ENCODE measurements at regions not wholly inside any gene's neighbourhood (a gene's known extent, or its start where the extent isn't known, plus 50 kb on each side); places are given as distances from the start of the nearest gene placed in this dataset.

DNA sequence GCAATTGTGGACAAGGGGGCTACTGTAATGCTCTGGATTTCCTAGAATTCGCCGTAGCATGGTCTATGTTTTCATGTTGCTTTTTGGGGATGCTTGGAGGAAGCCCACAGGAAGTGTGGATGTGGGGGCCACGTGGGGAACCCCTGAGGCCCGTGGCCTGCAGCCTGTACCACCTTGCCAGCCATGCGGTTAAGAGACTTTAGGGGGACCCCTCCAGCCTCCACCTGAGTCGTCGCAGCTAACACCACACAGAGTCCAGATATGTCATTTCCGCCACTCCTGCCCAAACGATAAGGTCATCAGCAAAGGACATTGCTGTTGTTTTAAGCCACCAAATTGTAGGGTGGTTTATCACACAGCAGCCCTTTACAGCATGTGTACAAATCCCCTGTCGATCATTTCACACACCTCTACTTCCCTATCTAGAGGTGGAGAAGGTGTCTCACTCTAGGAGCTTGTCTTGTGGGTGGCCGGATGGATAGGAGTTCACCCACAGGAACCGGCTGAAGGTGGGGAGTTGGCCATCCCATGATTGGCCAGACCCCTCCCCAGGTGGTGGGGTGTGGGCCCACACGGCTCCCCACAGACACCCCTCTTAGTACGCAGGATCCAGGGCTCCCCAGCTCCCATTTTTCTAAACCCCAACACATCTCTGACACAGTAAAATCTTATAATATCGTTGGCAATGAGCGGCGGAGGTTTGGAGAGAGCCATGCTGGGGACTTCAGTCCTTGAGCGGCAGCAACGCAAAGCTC lies 226.7 kb downstream of the TEX29 start:
- TF ChIP-seq, protein P1, sequence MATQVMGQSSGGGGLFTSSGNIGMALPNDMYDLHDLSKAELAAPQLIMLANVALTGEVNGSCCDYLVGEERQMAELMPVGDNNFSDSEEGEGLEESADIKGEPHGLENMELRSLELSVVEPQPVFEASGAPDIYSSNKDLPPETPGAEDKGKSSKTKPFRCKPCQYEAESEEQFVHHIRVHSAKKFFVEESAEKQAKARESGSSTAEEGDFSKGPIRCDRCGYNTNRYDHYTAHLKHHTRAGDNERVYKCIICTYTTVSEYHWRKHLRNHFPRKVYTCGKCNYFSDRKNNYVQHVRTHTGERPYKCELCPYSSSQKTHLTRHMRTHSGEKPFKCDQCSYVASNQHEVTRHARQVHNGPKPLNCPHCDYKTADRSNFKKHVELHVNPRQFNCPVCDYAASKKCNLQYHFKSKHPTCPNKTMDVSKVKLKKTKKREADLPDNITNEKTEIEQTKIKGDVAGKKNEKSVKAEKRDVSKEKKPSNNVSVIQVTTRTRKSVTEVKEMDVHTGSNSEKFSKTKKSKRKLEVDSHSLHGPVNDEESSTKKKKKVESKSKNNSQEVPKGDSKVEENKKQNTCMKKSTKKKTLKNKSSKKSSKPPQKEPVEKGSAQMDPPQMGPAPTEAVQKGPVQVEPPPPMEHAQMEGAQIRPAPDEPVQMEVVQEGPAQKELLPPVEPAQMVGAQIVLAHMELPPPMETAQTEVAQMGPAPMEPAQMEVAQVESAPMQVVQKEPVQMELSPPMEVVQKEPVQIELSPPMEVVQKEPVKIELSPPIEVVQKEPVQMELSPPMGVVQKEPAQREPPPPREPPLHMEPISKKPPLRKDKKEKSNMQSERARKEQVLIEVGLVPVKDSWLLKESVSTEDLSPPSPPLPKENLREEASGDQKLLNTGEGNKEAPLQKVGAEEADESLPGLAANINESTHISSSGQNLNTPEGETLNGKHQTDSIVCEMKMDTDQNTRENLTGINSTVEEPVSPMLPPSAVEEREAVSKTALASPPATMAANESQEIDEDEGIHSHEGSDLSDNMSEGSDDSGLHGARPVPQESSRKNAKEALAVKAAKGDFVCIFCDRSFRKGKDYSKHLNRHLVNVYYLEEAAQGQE (IDR thresholded peaks at IDR 0.05; ENCODE audit: borderline replicate concordance), result no peak
- no peak for TF ChIP-seq MXI1 (conservative IDR thresholded peaks at IDR 0.05; ENCODE audit: poor library complexity, severe bottlenecking)
- no peak for TF ChIP-seq POLR2AphosphoS5 (IDR thresholded peaks at IDR 0.05)
- TF ChIP-seq, protein P2, sequence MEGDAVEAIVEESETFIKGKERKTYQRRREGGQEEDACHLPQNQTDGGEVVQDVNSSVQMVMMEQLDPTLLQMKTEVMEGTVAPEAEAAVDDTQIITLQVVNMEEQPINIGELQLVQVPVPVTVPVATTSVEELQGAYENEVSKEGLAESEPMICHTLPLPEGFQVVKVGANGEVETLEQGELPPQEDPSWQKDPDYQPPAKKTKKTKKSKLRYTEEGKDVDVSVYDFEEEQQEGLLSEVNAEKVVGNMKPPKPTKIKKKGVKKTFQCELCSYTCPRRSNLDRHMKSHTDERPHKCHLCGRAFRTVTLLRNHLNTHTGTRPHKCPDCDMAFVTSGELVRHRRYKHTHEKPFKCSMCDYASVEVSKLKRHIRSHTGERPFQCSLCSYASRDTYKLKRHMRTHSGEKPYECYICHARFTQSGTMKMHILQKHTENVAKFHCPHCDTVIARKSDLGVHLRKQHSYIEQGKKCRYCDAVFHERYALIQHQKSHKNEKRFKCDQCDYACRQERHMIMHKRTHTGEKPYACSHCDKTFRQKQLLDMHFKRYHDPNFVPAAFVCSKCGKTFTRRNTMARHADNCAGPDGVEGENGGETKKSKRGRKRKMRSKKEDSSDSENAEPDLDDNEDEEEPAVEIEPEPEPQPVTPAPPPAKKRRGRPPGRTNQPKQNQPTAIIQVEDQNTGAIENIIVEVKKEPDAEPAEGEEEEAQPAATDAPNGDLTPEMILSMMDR (IDR thresholded peaks at IDR 0.05; ENCODE audit: poor library complexity, severe bottlenecking), result no peak
- no peak for TF ChIP-seq TAF1 (IDR thresholded peaks at IDR 0.05; ENCODE audit: low read depth)
- TF ChIP-seq RAD21 (conservative IDR thresholded peaks at IDR 0.05), result no peak
- no peak for TF ChIP-seq EZH2 (IDR thresholded peaks at IDR 0.05; ENCODE audit: borderline replicate concordance, insufficient read depth, low read length, poor library complexity, severe bottlenecking)
- no peak for TF ChIP-seq EP300 (conservative IDR thresholded peaks at IDR 0.05; ENCODE audit: poor library complexity, severe bottlenecking)
- no peak for TF ChIP-seq SMC3 (conservative IDR thresholded peaks at IDR 0.05; ENCODE audit: poor library complexity)
- Histone ChIP-seq H3K4me3 (ENCODE audit: low read length) (no peak overlapping the region), H3K9ac (ENCODE audit: low read length) (no peak overlapping the region), H3K4me2 (ENCODE audit: low read length) (no peak overlapping the region), H3F3A (ENCODE audit: insufficient read depth, low read length, poor library complexity, severe bottlenecking) (no peaks in the 10 kb centered on the region), H3K9me3 (ENCODE audit: low read length) (no peaks in the 10 kb centered on the region), H3K36me3 (ENCODE audit: insufficient read depth, low read length) (no peaks in the 10 kb centered on the region), H4K20me1 (ENCODE audit: insufficient read depth) (no peaks in the 10 kb centered on the region), H3K27me3 (ENCODE audit: insufficient read depth, low read depth, low read length) (no peaks in the 10 kb centered on the region), H3K27ac (ENCODE audit: low read length) (no peak overlapping the region), H2AFZ (ENCODE audit: low read depth, low read length) (no peak overlapping the region), H3K79me2 (replicated peaks; ENCODE audit: insufficient read depth, low read length) (no peaks in the 10 kb centered on the region), H3K9me2 (ENCODE audit: insufficient read depth, low read length) (no peaks in the 10 kb centered on the region)

DNA sequence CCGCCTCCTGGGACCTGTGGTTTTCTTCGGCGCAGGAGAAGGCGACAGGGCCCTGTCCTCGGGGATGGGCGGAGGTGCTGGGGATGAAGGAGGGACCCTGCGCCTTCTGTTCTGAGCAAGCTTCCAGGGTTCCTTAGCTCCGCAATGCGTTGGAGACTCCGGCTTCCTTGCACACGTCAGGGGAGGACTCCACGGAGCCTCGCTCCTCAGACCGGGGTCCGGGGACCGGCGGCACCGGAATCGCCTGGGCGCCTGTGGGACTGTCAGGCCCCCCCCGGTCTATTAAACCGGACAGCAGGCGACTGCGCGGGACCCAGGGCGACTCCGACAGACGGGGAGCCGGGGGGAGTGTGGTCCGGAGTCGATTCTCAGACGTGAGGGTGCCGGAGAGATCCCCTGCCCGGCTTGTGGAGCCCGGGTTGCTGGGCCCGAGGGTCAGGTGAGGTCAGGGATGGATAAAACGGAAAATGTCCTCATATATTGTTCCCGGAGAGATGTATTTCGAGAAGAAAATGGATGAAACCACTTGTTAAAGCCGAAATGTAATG lies 227.4 kb downstream of the TEX29 start:
- Histone ChIP-seq H3K27me3 (ENCODE audit: insufficient read depth, low read depth, low read length) (no peaks in the 10 kb centered on the region), H3K4me3 (ENCODE audit: low read length) (no peak overlapping the region), H4K20me1 (ENCODE audit: insufficient read depth) (no peaks in the 10 kb centered on the region), H3K9me2 (ENCODE audit: insufficient read depth, low read length) (no peaks in the 10 kb centered on the region), H3K9me3 (ENCODE audit: low read length) (no peaks in the 10 kb centered on the region), H3F3A (ENCODE audit: insufficient read depth, low read length, poor library complexity, severe bottlenecking) (no peaks in the 10 kb centered on the region), H3K9ac (ENCODE audit: low read length) (no peak overlapping the region), H3K79me2 (replicated peaks; ENCODE audit: insufficient read depth, low read length) (no peaks in the 10 kb centered on the region), H3K4me2 (ENCODE audit: low read length) (no peak overlapping the region), H3K36me3 (ENCODE audit: insufficient read depth, low read length) (no peaks in the 10 kb centered on the region), H3K27ac (ENCODE audit: low read length) (no peak overlapping the region), H2AFZ (ENCODE audit: low read depth, low read length) (no peak overlapping the region)
- TF ChIP-seq MXI1 (conservative IDR thresholded peaks at IDR 0.05; ENCODE audit: poor library complexity, severe bottlenecking) (no peak), TAF1 (IDR thresholded peaks at IDR 0.05; ENCODE audit: low read depth) (no peak), SMC3 (conservative IDR thresholded peaks at IDR 0.05; ENCODE audit: poor library complexity) (no peak)
